ENCODE measurements at regions not wholly inside any gene's neighbourhood (a gene's known extent, or its start where the extent isn't known, plus 50 kb on each side); places are given as distances from the start of the nearest gene placed in this dataset.
"Not testable (repeated sequence)": the region's sequence is repeated elsewhere in the genome, so short reads cannot be mapped to it uniquely, and the experiment has no call there.

DNA sequence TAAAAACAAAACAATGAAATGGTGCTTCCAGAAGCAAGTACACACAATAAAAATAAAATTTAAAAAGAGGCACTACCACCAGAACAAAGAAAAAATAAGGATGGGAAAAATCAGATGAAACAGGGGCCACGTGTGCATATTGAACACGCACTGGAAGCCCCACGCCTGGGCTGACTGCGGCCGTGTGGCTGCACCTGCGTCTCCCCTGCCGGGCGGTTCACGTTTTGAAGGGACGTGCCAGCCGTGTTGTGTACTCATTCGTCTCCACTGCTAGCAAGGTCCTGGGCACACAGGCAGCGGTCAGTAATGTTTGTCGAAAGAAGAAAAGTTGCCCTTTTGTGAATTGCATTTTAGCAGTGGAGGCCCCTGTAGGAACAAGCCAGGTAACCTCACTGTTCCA lies 255.9 kb upstream of the RNF32 start:
- Histone ChIP-seq H3K36me3 (ENCODE audit: insufficient read depth, insufficient read length, low read length) (no peaks in the 10 kb centered on the region), H3K9me3 (ENCODE audit: insufficient read depth, low read length) (no peaks in the 10 kb centered on the region), H3K4me1 (ENCODE audit: insufficient read depth, insufficient read length) (no peaks in the 10 kb centered on the region), H3K27me3 (ENCODE audit: insufficient read depth, insufficient read length) (no peaks in the 10 kb centered on the region), H3K4me3 (ENCODE audit: insufficient read length, low read depth) (no peak overlapping the region), H3K9ac (ENCODE audit: insufficient read length, low read depth) (no peak overlapping the region)
- no peak for DNase-seq (ENCODE audit: low read depth, low spot score)
- TF ChIP-seq SUZ12 (IDR thresholded peaks at IDR 0.05; ENCODE audit: extremely low read depth, insufficient read depth, insufficient read length) (no peak), YY1 (IDR thresholded peaks at IDR 0.05; ENCODE audit: insufficient read depth, insufficient read length) (no peak), ZNF274 (IDR thresholded peaks at IDR 0.05; ENCODE audit: low read depth, low read length) (no peak)

DNA sequence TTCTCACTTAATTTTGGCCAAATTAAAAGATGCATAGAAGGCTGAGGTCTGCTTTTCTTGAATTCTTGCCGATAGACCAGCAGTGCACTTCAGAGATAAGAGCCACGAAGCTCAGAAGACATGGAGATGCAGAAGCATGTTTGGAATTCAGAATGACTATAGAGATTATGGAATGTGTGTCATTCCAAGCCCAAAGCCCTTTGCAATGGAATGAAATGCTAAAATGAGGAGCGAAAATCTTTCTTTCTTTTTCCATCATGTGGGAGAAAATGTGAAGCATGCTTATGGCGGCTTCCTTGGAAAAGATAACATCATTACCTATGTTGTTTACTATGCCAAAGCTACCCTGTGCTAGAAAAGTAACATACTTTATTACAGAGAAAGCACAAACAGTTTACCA lies 257.0 kb upstream of the RNF32 start:
- Histone ChIP-seq H3K4me3 (ENCODE audit: insufficient read length, low read depth) (no peak overlapping the region), H3K36me3 (ENCODE audit: insufficient read depth, insufficient read length, low read length) (no peaks in the 10 kb centered on the region), H3K4me1 (ENCODE audit: insufficient read depth, insufficient read length) (no peaks in the 10 kb centered on the region), H3K9ac (ENCODE audit: insufficient read length, low read depth) (no peak overlapping the region), H3K27me3 (ENCODE audit: insufficient read depth, insufficient read length) (no peaks in the 10 kb centered on the region), H3K9me3 (ENCODE audit: insufficient read depth, low read length) (no peaks in the 10 kb centered on the region)
- no peak for DNase-seq (ENCODE audit: low read depth, low spot score)
- no peak for TF ChIP-seq SUZ12 (IDR thresholded peaks at IDR 0.05; ENCODE audit: extremely low read depth, insufficient read depth, insufficient read length)
- no peak for TF ChIP-seq YY1 (IDR thresholded peaks at IDR 0.05; ENCODE audit: insufficient read depth, insufficient read length)
- TF ChIP-seq ZNF274 (IDR thresholded peaks at IDR 0.05; ENCODE audit: low read depth, low read length), result no peak

DNA sequence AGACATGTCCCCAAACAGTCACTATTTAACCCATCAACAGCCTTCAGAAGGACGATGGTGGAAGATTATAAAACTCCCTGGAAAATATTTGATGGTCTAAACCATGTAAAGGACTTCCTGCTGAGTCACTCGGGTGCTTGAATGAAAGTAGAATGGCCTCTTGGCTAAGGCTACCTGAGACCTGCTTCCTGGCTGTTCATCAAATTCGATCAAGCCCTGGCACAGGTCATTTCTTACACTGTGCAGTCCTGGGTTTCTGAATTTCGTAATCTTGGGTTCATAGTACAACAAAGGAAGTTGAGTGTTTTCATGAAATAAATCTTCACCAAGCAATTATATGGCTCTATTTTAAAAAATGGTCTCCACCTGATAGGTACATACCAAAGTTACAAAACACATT lies 260.3 kb upstream of the RNF32 start:
- TF ChIP-seq ZNF274 (IDR thresholded peaks at IDR 0.05; ENCODE audit: low read depth, low read length), result no peak
- TF ChIP-seq SUZ12 (IDR thresholded peaks at IDR 0.05; ENCODE audit: extremely low read depth, insufficient read depth, insufficient read length), result no peak
- TF ChIP-seq YY1 (IDR thresholded peaks at IDR 0.05; ENCODE audit: insufficient read depth, insufficient read length), result no peak
- no peaks in the 10 kb centered on the region for H3K9me3 ChIP-seq (ENCODE audit: insufficient read depth, low read length)
- H3K36me3 ChIP-seq (ENCODE audit: insufficient read depth, insufficient read length, low read length), result no peaks in the 10 kb centered on the region
- no peak for DNase-seq (ENCODE audit: low read depth, low spot score)
- no peaks in the 10 kb centered on the region for H3K4me1 ChIP-seq (ENCODE audit: insufficient read depth, insufficient read length)
- H3K27me3 ChIP-seq (ENCODE audit: insufficient read depth, insufficient read length), result no peaks in the 10 kb centered on the region
- H3K4me3 ChIP-seq (ENCODE audit: insufficient read length, low read depth), result no peak overlapping the region
- H3K9ac ChIP-seq (ENCODE audit: insufficient read length, low read depth), result no peak overlapping the region

DNA sequence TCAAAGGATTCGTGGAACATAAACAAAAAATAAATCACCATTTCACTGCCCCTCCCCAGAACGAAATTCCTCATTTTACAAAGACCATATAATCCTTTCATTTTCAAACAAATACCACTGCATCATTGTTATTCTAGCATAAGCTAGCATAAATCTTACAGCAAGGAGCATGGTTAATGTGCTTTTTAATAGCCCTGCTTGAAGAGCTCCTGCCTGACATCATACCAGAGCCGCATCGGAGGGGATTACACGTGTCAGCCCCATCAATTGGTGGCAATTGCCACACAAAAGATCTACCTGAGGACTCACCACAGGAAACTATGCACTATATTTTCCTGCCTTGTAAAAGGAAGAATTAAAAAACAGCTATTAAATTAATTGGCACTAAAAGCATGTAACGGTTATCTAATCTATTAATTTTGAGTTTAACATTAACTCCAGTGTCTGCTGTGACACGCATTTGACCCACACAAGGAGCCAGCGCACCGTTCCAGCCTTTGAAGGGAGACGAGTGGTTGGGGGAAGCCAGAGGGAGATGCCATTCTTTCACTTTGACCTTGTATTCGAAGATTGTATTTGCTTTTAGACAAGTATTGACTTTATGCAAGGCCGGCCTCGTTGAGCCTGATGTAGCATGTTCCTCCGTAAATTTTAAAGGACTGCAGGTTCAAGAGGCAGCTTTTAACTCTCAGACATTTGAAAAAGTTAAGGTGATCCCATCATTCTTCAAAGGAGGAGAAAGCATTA lies 261.1 kb upstream of the RNF32 start:
- Histone ChIP-seq H3K9ac (ENCODE audit: insufficient read length, low read depth) (no peak overlapping the region), H3K9me3 (ENCODE audit: insufficient read depth, low read length) (no peaks in the 10 kb centered on the region), H3K4me3 (ENCODE audit: insufficient read length, low read depth) (no peak overlapping the region), H3K4me1 (ENCODE audit: insufficient read depth, insufficient read length) (no peaks in the 10 kb centered on the region), H3K27me3 (ENCODE audit: insufficient read depth, insufficient read length) (no peaks in the 10 kb centered on the region), H3K36me3 (ENCODE audit: insufficient read depth, insufficient read length, low read length) (no peaks in the 10 kb centered on the region)
- no peak for DNase-seq (ENCODE audit: low read depth, low spot score)
- TF ChIP-seq YY1 (IDR thresholded peaks at IDR 0.05; ENCODE audit: insufficient read depth, insufficient read length) (no peak), SUZ12 (IDR thresholded peaks at IDR 0.05; ENCODE audit: extremely low read depth, insufficient read depth, insufficient read length) (no peak), ZNF274 (IDR thresholded peaks at IDR 0.05; ENCODE audit: low read depth, low read length) (no peak)

DNA sequence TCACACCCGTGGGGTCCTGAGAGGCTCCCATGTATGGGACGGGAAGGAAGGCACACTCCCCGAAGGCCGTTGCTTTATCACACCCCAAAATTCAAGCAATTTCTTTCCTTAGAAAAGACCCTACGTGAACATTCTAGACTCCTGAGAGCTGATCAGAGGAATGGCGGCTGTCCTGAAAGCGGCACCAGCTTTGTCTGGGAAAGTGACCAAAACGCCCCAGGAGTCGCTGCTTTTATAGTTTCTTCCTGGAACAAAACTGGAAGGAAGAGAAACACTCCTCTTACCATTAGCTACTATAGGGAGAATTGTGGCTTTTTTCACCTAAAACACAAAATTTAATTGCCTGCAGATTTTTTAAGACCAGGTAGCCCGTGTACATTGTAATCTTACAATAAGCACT lies 261.8 kb upstream of the RNF32 start:
- H3K9ac ChIP-seq (ENCODE audit: insufficient read length, low read depth), result no peak overlapping the region
- no peaks in the 10 kb centered on the region for H3K9me3 ChIP-seq (ENCODE audit: insufficient read depth, low read length)

DNA sequence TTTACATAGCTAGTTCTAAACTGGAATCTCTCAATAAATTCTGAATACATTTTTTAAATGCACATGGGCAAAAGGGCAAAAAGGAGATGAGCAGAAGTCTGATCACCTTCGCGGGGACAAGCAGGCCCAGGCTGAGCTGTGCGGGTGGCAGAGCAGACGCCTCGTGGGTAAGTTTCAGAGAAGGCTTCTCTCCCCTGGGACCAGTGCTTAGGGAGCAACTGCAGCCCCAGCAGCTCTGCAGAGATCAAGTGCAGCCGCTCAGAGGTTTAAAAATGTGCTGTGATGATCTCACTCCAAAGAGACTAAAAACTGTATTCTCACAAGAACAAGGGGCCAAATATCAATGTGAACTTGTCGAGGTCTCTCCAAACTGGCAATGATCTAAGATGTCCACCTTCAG lies 264.3 kb upstream of the RNF32 start:
- TF ChIP-seq ZNF274 (IDR thresholded peaks at IDR 0.05; ENCODE audit: low read depth, low read length), result no peak
- no peak for TF ChIP-seq SUZ12 (IDR thresholded peaks at IDR 0.05; ENCODE audit: extremely low read depth, insufficient read depth, insufficient read length)
- no peak for TF ChIP-seq YY1 (IDR thresholded peaks at IDR 0.05; ENCODE audit: insufficient read depth, insufficient read length)
- no peak for DNase-seq (ENCODE audit: low read depth, low spot score)
- Histone ChIP-seq H3K36me3 (ENCODE audit: insufficient read depth, insufficient read length, low read length) (no peaks in the 10 kb centered on the region), H3K4me1 (ENCODE audit: insufficient read depth, insufficient read length) (no peaks in the 10 kb centered on the region), H3K4me3 (ENCODE audit: insufficient read length, low read depth) (no peak overlapping the region), H3K9ac (ENCODE audit: insufficient read length, low read depth) (no peak overlapping the region), H3K9me3 (ENCODE audit: insufficient read depth, low read length) (peaks cover 10% of the 10 kb centered on the region), H3K27me3 (ENCODE audit: insufficient read depth, insufficient read length) (no peaks in the 10 kb centered on the region)

More for the DNA sequence above, 261.8 kb upstream of the RNF32 start:
- H3K27me3 ChIP-seq (ENCODE audit: insufficient read depth, insufficient read length), result no peaks in the 10 kb centered on the region
- DNase-seq (ENCODE audit: low read depth, low spot score), result no peak
- H3K36me3 ChIP-seq (ENCODE audit: insufficient read depth, insufficient read length, low read length), result no peaks in the 10 kb centered on the region
- TF ChIP-seq SUZ12 (IDR thresholded peaks at IDR 0.05; ENCODE audit: extremely low read depth, insufficient read depth, insufficient read length) (no peak), ZNF274 (IDR thresholded peaks at IDR 0.05; ENCODE audit: low read depth, low read length) (no peak), YY1 (IDR thresholded peaks at IDR 0.05; ENCODE audit: insufficient read depth, insufficient read length) (no peak)
- H3K4me3 ChIP-seq (ENCODE audit: insufficient read length, low read depth), result no peak overlapping the region
- H3K4me1 ChIP-seq (ENCODE audit: insufficient read depth, insufficient read length), result no peaks in the 10 kb centered on the region

DNA sequence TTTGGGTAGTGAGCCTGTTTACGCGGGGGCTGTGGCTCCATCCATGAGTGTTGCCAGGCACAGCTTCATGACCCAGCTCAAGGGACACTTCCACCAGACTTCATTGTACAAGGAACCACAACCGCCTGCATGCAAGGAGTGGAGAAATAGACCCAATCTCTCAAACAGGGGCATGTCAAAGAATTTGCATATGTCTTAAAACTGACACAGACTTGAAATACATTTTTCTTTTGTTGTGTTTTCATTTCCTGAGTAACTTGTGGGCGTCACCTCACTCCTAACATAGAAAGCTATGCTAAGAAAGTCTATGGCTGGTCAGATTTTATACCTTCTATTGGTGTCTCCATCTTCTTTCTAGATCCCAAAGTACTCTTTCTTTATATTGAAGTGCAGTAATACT lies 266.2 kb upstream of the RNF32 start:
- no peak for DNase-seq (ENCODE audit: low read depth, low spot score)
- Histone ChIP-seq H3K4me1 (ENCODE audit: insufficient read depth, insufficient read length) (no peaks in the 10 kb centered on the region), H3K9me3 (ENCODE audit: insufficient read depth, low read length) (peaks cover 21% of the 10 kb centered on the region), H3K36me3 (ENCODE audit: insufficient read depth, insufficient read length, low read length) (no peaks in the 10 kb centered on the region), H3K4me3 (ENCODE audit: insufficient read length, low read depth) (no peak overlapping the region), H3K9ac (ENCODE audit: insufficient read length, low read depth) (no peak overlapping the region), H3K27me3 (ENCODE audit: insufficient read depth, insufficient read length) (no peaks in the 10 kb centered on the region)
- no peak for TF ChIP-seq YY1 (IDR thresholded peaks at IDR 0.05; ENCODE audit: insufficient read depth, insufficient read length)

DNA sequence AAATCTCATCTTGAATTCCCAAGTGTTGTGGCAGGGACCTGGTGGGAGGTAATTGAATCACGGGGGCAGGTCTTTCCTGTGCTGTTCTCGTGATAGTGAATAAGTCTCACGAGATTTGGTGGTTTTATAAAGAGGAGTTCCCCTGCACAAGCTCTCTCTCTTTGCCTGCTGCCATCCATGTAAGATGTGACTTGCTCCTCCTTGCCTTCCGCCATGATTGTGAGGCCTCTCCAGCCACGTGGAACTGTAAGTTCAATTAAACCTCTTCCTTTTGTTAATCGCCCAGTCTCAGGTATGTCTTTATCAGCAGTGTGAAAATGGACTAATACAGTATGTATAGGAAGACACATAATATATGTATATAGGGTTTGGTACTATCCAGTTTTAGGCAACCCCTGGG lies 270.6 kb upstream of the RNF32 start:
- H3K27me3 ChIP-seq (ENCODE audit: insufficient read depth, insufficient read length), result not testable (repeated sequence)

More for the DNA sequence above, 270.6 kb upstream of the RNF32 start:
- H3K4me1 ChIP-seq (ENCODE audit: insufficient read depth, insufficient read length); DNase-seq (ENCODE audit: low read depth, low spot score); H3K9ac ChIP-seq (ENCODE audit: insufficient read length, low read depth); H3K36me3 ChIP-seq (ENCODE audit: insufficient read depth, insufficient read length, low read length); H3K4me3 ChIP-seq (ENCODE audit: insufficient read length, low read depth): not testable (repeated sequence)
- peaks cover 21% of the 10 kb centered on the region for H3K9me3 ChIP-seq (ENCODE audit: insufficient read depth, low read length)
